Loucy (cell line): ENCODE measurements at regions not wholly inside any gene's neighbourhood (a gene's known extent, or its start where the extent isn't known, plus 50 kb on each side); places are given as distances from the start of the nearest gene placed in this dataset.
"Not testable (repeated sequence)": the region's sequence is repeated elsewhere in the genome, so short reads cannot be mapped to it uniquely, and the experiment has no call there.

Experiments used
- H2AFZ ChIP-seq: fragments of 200-600 bp; sonication (generic); 2 replicates; pipeline ENCODE4 v1.6.0; 2016; ENCODE audit warnings: antibody characterized with exemption, mild to moderate bottlenecking, low read length, moderate library complexity
- H3F3A ChIP-seq: fragments of 200-600 bp; 2 replicates; pipeline ENCODE4 v1.6.0; 2016; ENCODE audit warnings: antibody characterized with exemption, low read depth, mild to moderate bottlenecking
- H3K27me3 ChIP-seq: fragments of 200-600 bp; sonication (generic); 2 replicates; pipeline ENCODE4 v1.6.1; 2014; ENCODE audit warnings: low read length, mild to moderate bottlenecking; ENCODE audit not compliant: insufficient read depth, poor library complexity, severe bottlenecking
- H3K36me3 ChIP-seq: fragments of 200-600 bp; sonication (generic); 2 replicates; pipeline ENCODE4 v1.6.1; 2016; ENCODE audit warnings: low read length; ENCODE audit not compliant: insufficient read depth
- H3K4me1 ChIP-seq: fragments of 200-600 bp; sonication (generic); 2 replicates; pipeline ENCODE4 v1.5.1; 2014; ENCODE audit warnings: low read length, mild to moderate bottlenecking; ENCODE audit not compliant: insufficient read depth, poor library complexity, severe bottlenecking
- H3K4me2 ChIP-seq: fragments of 200-600 bp; sonication (generic); 2 replicates; pipeline ENCODE4 v1.6.0; 2014; ENCODE audit warnings: antibody characterized with exemption, low read length, low read depth, mild to moderate bottlenecking; ENCODE audit not compliant: poor library complexity, severe bottlenecking
- H3K4me3 ChIP-seq: fragments of 200-600 bp; sonication (generic); 2 replicates; pipeline ENCODE4 v1.5.1; 2014; ENCODE audit warnings: low read length, mild to moderate bottlenecking, mixed read lengths; ENCODE audit not compliant: poor library complexity, severe bottlenecking
- H3K79me2 ChIP-seq: fragments of 200-600 bp; sonication (generic); 2 replicates; pipeline ENCODE4 v1.6.1; 2014; ENCODE audit warnings: low read length; ENCODE audit not compliant: insufficient read depth
- H3K9ac ChIP-seq: fragments of 200-600 bp; sonication (generic); 2 replicates; pipeline ENCODE4 v1.6.0; 2014; ENCODE audit warnings: mild to moderate bottlenecking, low read depth, low read length, moderate library complexity; ENCODE audit not compliant: poor library complexity, severe bottlenecking
- H3K9me2 ChIP-seq: fragments of 200-600 bp; sonication (generic); replicated peaks from 2 replicates; pipeline ENCODE4 v1.6.1; 2016; ENCODE audit warnings: low read depth, low read length, mixed read lengths
- H3K9me3 ChIP-seq: fragments of 200-600 bp; sonication (generic); 2 replicates; pipeline ENCODE4 v1.6.1; 2014; ENCODE audit warnings: mild to moderate bottlenecking, antibody characterized with exemption, low read length, low read depth; ENCODE audit not compliant: insufficient read depth
- H4K20me1 ChIP-seq: fragments of 200-600 bp; sonication (generic); 2 replicates; pipeline ENCODE4 v1.6.0; 2014; ENCODE audit warnings: antibody characterized with exemption, low read length, mild to moderate bottlenecking; ENCODE audit not compliant: insufficient read depth, poor library complexity, severe bottlenecking
- CTCF ChIP-seq: fragments of 200-600 bp; sonication (generic); conservative IDR thresholded peaks from 2 replicates; pipeline ENCODE4 v1.5.1; 2014; ENCODE audit warnings: mild to moderate bottlenecking, antibody characterized with exemption, low read length
- EZH2phosphoT487 ChIP-seq: fragments of 200-600 bp; IDR thresholded peaks from 2 replicates; pipeline ENCODE4 v1.6.1; 2018; ENCODE audit warnings: antibody characterized with exemption, mild to moderate bottlenecking, moderate library complexity, borderline replicate concordance

GRCh38 chr10:126759531-126759930 is 89.0 kb upstream of the C10orf90 start:
- Histone ChIP-seq H3K9ac (no peak overlapping the region), H3K9me2 (no peaks in the 10 kb centered on the region), H3K79me2 (no peaks in the 10 kb centered on the region), H3K4me1 (no peaks in the 10 kb centered on the region), H3K9me3 (0 out of 2 replicates have a peak, but pooled peaks cover 5% of the 10 kb centered on the region), H2AFZ (no peak overlapping the region), H3K4me3 (no peak overlapping the region), H3K27me3 (no peaks in the 10 kb centered on the region), H3K36me3 (no peaks in the 10 kb centered on the region), H3F3A (no peaks in the 10 kb centered on the region), H4K20me1 (no peaks in the 10 kb centered on the region), H3K4me2 (no peak overlapping the region)
- no peak for TF ChIP-seq CTCF
- no peak for TF ChIP-seq EZH2phosphoT487

GRCh38 chr10:126766646-126767045 is 96.2 kb upstream of the C10orf90 start:
- H2AFZ ChIP-seq, H3K9me3 ChIP-seq, H4K20me1 ChIP-seq, H3K27me3 ChIP-seq, H3K4me3 ChIP-seq, H3K79me2 ChIP-seq, H3K9ac ChIP-seq, H3K4me1 ChIP-seq, H3K36me3 ChIP-seq, H3K4me2 ChIP-seq, H3K9me2 ChIP-seq, H3F3A ChIP-seq: not testable (repeated sequence)

- no peaks in the 10 kb centered on the region for H3K9me2 ChIP-seq
- H3F3A ChIP-seq = no peaks in the 10 kb centered on the region
- H3K27me3 ChIP-seq = no peaks in the 10 kb centered on the region
- no peak overlapping the region for H2AFZ ChIP-seq
- TF ChIP-seq EZH2phosphoT487 = no peak
- TF ChIP-seq CTCF = no peak
- no peak overlapping the region for H3K4me3 ChIP-seq
- peaks cover 2% of the 10 kb centered on the region; the same call in 1 of the 2 replicates for H3K9me3 ChIP-seq
- no peak overlapping the region for H3K9ac ChIP-seq
- H3K4me2 ChIP-seq = no peak overlapping the region
- no peaks in the 10 kb centered on the region for H3K4me1 ChIP-seq
- H3K79me2 ChIP-seq = no peaks in the 10 kb centered on the region
- H3K36me3 ChIP-seq = no peaks in the 10 kb centered on the region
- no peaks in the 10 kb centered on the region for H4K20me1 ChIP-seq
Observed at GRCh38 chr10:126770809-126771208, 100.3 kb upstream of the C10orf90 start.

- no peak for TF ChIP-seq EZH2phosphoT487
- TF ChIP-seq CTCF = no peak
- no peaks in the 10 kb centered on the region for H3K36me3 ChIP-seq
- H3K4me3 ChIP-seq = no peak overlapping the region
- H3K9ac ChIP-seq = no peak overlapping the region
- no peaks in the 10 kb centered on the region for H4K20me1 ChIP-seq
- no peak overlapping the region for H2AFZ ChIP-seq
- no peaks in the 10 kb centered on the region for H3K9me2 ChIP-seq
- H3F3A ChIP-seq = no peaks in the 10 kb centered on the region
- no peaks in the 10 kb centered on the region; the same call in 1 of the 2 replicates for H3K9me3 ChIP-seq
- no peak overlapping the region for H3K4me2 ChIP-seq
- H3K4me1 ChIP-seq = no peaks in the 10 kb centered on the region
- H3K79me2 ChIP-seq = no peaks in the 10 kb centered on the region
- no peaks in the 10 kb centered on the region for H3K27me3 ChIP-seq
Observed at GRCh38 chr10:126776168-126776567, 105.7 kb upstream of the C10orf90 start.
